ENCODE measurements at regions not wholly inside any gene's neighbourhood (a gene's known extent, or its start where the extent isn't known, plus 50 kb on each side); places are given as distances from the start of the nearest gene placed in this dataset.
"Not testable (repeated sequence)": the region's sequence is repeated elsewhere in the genome, so short reads cannot be mapped to it uniquely, and the experiment has no call there.

DNA sequence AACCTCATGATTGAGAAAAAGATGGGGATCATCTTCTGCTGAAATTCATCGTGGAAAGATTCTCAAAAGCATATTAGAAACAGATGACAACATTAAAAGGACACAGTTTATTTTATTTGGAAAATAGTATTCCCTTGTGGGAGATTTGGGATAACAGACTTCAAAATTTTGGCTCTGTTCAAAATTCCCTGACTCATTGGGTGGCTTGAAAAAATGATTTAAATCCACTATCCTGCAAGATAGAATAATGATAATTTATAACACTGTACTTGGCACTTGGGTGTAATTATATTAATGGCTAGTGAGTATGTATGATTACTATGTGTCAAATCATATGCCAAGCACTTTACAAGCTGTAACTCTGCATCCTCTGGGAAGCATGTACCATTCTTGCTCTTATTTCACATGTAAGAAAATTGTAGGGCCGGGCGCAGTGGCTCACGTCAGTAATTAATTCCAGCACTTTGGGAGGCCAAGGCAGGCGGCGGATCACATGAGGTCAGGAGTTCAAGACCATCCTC is 128.8 kb downstream of the LMNTD1 start:
- DNase-seq (ENCODE audit: low read depth, low spot score), result no peak

GRCh38 chr12:25423355-25424050 is 129.6 kb downstream of the LMNTD1 start:
- no peak overlapping the region for H3K4me3 ChIP-seq (ENCODE audit: low read length)
- DNase-seq (ENCODE audit: low read depth, low spot score), result no peak

More for the DNA sequence above, 128.8 kb downstream of the LMNTD1 start:
- no peak overlapping the region for H3K4me3 ChIP-seq (ENCODE audit: low read length)

DNA sequence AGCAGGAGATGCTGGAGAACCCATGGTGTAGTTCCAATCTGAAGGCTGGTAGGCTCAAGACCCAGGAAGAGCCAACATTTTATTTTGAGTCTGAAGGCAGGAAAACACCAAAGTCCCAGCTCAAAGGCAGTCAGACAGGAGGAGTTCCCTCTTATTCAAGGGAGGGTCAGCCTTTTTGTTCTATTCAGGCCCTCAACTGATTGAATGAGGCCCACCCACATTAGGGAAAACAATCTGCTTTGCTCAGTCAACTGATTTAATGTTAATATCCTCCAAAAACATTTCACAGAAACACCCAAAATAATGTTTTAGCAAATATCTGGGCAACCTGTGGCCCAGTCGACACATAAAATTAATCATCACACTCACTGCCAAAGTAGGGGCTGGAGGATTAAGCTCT is 130.8 kb downstream of the LMNTD1 start:
- H3K4me3 ChIP-seq (ENCODE audit: low read length), result no peak overlapping the region
- no peak for DNase-seq (ENCODE audit: low read depth, low spot score)

GRCh38 chr12:25421651-25422167 is 131.4 kb downstream of the LMNTD1 start:
- DNase-seq (ENCODE audit: low read depth, low spot score), result no peak
- H3K4me3 ChIP-seq (ENCODE audit: low read length), result no peak overlapping the region

GRCh38 chr12:25420116-25420515 is 133.0 kb downstream of the LMNTD1 start:
- no peak overlapping the region for H3K4me3 ChIP-seq (ENCODE audit: low read length)
- DNase-seq (ENCODE audit: low read depth, low spot score), result no peak

DNA sequence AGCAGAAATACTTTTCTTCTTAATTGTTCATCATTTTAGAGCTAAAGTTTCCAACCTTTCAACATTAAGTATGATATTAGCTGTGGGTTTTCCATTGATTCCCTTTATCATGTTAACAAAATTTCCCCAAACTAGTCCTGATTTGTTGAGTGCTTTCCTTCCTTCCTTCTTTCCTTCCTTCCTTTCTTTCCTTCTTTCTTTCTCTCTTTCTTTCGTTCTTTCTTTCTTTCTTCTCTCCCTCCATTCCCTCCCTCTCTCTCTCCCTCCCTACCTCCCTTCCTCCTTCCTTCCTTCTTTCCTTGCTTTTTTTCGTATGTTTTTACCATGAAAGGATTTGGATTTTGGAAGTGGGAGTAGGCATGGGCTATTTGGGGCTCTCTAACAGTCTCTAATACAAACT is 133.5 kb downstream of the LMNTD1 start:
- no peak overlapping the region for H3K4me3 ChIP-seq (ENCODE audit: low read length)
- DNase-seq (ENCODE audit: low read depth, low spot score), result no peak

DNA sequence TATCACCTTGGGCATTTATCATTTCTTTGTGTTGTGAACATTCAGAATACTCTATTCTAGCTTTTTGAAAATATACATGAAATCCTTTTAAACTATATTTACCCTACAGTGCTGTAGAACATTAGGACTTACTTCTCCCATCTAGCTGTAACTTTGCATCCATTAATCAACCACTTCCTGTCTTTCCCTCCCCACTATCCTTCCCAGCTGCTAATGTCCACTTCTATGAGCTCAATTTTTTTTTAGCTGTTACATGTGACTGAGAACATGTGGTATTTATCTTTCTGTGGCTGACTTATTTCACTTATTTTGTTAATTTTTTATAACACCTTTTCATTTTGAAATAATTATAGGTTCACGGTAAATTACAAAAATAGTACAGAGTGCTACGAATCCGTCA is 136.0 kb downstream of the LMNTD1 start:
- H3K4me3 ChIP-seq (ENCODE audit: low read length), result no peak overlapping the region
- no peak for DNase-seq (ENCODE audit: low read depth, low spot score)

DNA sequence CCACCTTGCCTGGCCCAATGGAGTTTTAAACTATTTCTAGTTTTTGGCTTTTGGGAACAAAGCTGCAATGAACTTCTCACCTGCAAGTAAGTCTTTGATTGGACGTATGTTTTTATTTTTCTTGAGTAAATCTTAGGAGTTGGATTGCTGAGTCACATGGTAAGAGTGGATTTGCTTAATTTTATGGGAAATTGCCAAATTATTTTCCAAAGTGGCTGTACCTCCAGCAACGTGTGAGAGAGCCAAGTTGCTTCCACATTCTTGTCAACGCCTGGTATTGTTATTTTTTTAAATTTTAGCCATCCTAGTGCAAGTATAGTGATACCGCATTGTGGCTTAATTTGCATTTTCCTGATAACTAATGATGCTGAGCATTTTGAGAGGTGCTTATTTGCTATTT is 136.6 kb downstream of the LMNTD1 start:
- no peak overlapping the region for H3K4me3 ChIP-seq (ENCODE audit: low read length)
- no peak for DNase-seq (ENCODE audit: low read depth, low spot score)

- no peak overlapping the region for H3K4me3 ChIP-seq (ENCODE audit: low read length)
- no peak for DNase-seq (ENCODE audit: low read depth, low spot score)
Measured at GRCh38 chr12:25415004-25415403, 138.1 kb downstream of the LMNTD1 start.

- no peak for DNase-seq (ENCODE audit: low read depth, low spot score)
- no peak overlapping the region for H3K4me3 ChIP-seq (ENCODE audit: low read length)
Measured at GRCh38 chr12:25412735-25413134, 140.3 kb downstream of the LMNTD1 start.

- no peak for DNase-seq (ENCODE audit: low read depth, low spot score)
- no peak overlapping the region for H3K4me3 ChIP-seq (ENCODE audit: low read length)
Measured at GRCh38 chr12:25404955-25405354, 148.1 kb downstream of the LMNTD1 start.

DNA sequence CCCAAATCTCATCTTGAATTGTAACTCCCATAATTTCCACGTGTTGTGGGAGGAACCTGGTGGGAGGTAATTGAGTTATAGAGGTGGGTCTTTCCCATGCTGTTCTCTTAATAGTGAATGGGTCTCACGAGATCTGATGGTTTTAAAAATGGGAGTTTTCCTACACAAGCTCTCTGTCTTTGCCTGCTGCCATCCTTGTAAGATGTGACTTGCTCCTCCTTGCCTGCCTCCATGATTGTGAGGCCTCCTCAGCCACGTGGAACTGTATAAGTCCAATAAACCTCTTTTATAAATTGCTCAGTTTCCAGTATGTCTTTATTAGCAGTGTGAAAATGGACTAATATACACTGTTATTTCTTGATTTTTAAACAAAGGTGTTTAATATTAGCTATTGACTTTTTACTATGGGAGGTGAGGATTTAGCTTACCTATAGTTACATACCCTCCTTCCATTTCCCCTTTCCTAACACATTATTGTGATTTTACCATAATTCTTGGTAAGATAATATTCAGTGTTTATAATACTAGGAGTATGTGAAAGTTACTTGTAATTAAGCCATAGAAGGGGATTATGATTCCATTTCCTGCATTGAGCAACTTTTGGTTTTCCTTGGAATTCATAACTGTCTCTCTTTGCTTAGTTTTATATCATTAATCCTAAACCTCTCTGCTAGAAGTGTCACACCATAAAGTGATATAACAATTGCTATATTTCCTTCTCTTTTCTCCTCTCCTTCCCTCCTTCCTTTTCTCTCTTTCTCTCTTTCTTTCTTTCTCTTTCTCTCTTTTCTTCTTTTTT is 151.0 kb upstream of the KRAS start:
- DNase-seq (ENCODE audit: low read depth, low spot score), result no peak
- no peak overlapping the region for H3K4me3 ChIP-seq (ENCODE audit: low read length)

DNA sequence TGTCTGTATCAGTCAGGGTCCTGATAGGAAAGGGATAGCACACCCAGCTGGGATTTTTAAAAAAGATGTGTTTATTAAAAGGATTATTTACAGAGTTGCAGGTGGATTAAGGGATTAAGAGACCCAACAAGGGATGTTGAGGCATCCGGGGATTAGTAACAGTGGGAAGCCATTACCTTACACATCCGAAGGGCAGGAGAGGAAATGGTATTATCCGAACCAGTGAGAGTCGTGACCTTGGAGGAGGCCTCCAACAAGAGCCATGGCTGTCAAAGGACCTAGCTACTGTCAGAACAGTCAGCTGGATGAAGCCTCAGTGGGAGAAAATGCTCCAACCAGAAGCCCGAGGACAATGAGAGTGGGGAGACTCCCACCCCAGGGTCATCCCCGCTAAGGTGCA is 146.3 kb upstream of the KRAS start:
- H3K4me3 ChIP-seq (ENCODE audit: low read length), result no peak overlapping the region

DNA sequence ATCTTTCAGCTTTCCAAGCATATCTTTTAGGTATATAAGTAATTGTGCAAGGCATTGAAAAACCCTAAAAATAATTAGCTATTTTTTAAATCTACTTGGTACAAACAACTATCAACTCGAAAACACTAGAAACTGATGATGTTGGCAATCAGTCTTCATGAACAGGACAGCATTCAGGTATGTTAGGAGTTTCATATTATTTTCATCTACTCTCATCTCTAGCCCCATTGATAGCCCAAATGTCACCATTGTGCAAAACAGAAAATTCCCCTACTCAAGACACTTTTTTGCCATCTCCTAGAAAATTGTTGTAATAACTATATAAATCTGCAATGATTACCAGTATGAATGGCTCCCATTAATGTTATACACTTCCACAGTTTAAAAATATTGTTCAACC is 144.5 kb upstream of the KRAS start:
- no peak overlapping the region for H3K4me3 ChIP-seq (ENCODE audit: low read length)
- DNase-seq (ENCODE audit: low read depth, low spot score), result no peak

More for the DNA sequence above, 146.3 kb upstream of the KRAS start:
- no peak for DNase-seq (ENCODE audit: low read depth, low spot score)

GRCh38 chr12:25394775-25395174 is 144.0 kb upstream of the KRAS start:
- H3K4me3 ChIP-seq (ENCODE audit: low read length); DNase-seq (ENCODE audit: low read depth, low spot score): not testable (repeated sequence)

DNA sequence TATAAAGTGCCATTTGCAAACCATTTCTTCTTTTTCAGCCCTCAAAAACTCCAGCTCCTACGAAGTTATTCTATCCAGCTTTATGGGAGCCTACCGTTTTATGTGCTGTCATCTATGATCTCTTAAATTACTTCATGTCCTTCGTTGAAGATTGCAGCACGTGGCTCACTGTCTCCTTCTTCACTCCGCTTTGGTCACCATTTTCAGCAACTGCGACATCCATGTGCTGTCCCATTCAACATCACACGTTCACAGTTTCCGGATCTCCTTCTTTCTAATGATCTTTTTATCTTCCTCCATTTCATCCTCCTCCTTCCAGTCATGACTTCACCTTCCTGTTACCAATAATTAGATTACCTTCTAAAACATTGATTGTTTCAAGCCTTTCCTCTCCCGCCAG is 143.3 kb upstream of the KRAS start:
- no peak overlapping the region for H3K4me3 ChIP-seq (ENCODE audit: low read length)
- no peak for DNase-seq (ENCODE audit: low read depth, low spot score)

DNA sequence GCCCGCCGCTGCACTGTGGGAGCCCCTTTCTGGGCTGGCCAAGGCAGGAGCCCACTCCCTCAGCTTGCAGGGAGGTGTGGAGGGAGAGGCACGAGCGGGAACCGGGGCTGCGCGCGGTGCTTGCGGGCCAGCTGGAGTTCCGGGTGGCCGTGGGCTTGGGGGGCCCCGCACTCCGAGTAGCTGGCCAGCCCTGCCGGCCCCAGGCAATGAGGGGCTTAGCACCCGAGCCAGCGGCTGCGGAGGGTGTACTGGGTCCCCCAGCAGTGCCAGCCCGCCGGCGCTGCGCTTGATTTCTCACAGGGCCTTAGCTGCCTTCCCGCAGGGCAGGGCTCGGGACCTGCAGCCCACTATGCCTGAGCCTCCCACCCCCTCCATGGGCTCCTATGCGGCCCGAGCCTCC is 140.6 kb upstream of the KRAS start:
- not testable (repeated sequence) for DNase-seq (ENCODE audit: low read depth, low spot score)

DNA sequence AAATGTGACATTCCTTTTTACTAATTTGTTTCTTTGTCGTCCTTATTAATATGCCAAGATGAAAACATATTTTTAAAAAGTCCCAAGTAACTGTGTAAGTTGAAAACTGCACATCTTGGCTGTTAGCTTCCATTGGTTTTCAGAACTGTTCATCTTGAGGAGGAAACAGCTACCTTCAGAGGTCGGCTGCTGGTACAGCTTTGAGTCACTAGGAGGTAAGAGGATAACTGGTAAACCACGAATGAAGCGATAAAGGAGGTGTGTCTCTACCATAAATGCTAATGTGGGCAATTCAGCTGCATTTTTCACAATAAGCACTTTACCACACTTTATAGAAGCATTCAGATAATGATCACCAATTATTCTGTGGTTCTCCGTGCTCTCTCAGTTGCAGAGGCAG is 137.5 kb upstream of the KRAS start:
- no peak overlapping the region for H3K4me3 ChIP-seq (ENCODE audit: low read length)
- DNase-seq (ENCODE audit: low read depth, low spot score), result peak; percentile 93

More for the DNA sequence above, 140.6 kb upstream of the KRAS start:
- not testable (repeated sequence) for H3K4me3 ChIP-seq (ENCODE audit: low read length)

- no peak for DNase-seq (ENCODE audit: low read depth, low spot score)
- no peak overlapping the region for H3K4me3 ChIP-seq (ENCODE audit: low read length)
Measured at GRCh38 chr12:25387732-25388050, 137.0 kb upstream of the KRAS start.

Data from Jurkat, Clone E6-1 (cell line).